Mesendoderm (in vitro differentiated cells): ENCODE measurements at regions not wholly inside any gene's neighbourhood (a gene's known extent, or its start where the extent isn't known, plus 50 kb on each side); places are given as distances from the start of the nearest gene placed in this dataset.

Experiments used
- DNase-seq: peaks from one replicate; pipeline ENCODE4 v3.0.0; 2013
- H2AK5ac ChIP-seq: 2 replicates; pipeline ENCODE4 v1.6.1; 2013; ENCODE audit warnings: low read length, inconsistent platforms
- H2BK120ac ChIP-seq: 2 replicates; pipeline ENCODE4 v1.6.1; 2013; ENCODE audit warnings: low read depth, mild to moderate bottlenecking, low read length, moderate library complexity, mixed read lengths
- H2BK15ac ChIP-seq: replicated peaks from 2 replicates; pipeline ENCODE4 v1.6.1; 2013; ENCODE audit warnings: low read depth, mild to moderate bottlenecking, moderate library complexity
- H2BK5ac ChIP-seq: 2 replicates; pipeline ENCODE4 v1.6.1; 2013; ENCODE audit warnings: low read length, inconsistent platforms
- H3K18ac ChIP-seq: 2 replicates; pipeline ENCODE4 v1.6.1; 2013; ENCODE audit warnings: mild to moderate bottlenecking, low read length, mixed read lengths
- H3K23ac ChIP-seq: one replicate; pipeline ENCODE4 v1.6.1; 2013; ENCODE audit warnings: low read length
- H3K27ac ChIP-seq: 2 replicates; pipeline ENCODE4 v1.5.1; 2013; ENCODE audit warnings: low read depth, mild to moderate bottlenecking, inconsistent platforms, low read length, moderate library complexity
- H3K27me3 ChIP-seq: 2 replicates; pipeline ENCODE4 v1.6.1; 2013; ENCODE audit warnings: low read length, control low read depth, mild to moderate bottlenecking, inconsistent platforms; ENCODE audit not compliant: insufficient read depth, poor library complexity
- H3K36me3 ChIP-seq: 2 replicates; pipeline ENCODE4 v1.6.1; 2013; ENCODE audit warnings: low read length, inconsistent platforms; ENCODE audit not compliant: control insufficient read depth, insufficient read depth
- H3K4ac ChIP-seq: one replicate; pipeline ENCODE4 v1.6.1; 2013; ENCODE audit warnings: low read depth, mild to moderate bottlenecking, low read length, moderate library complexity
- H3K4me1 ChIP-seq: 2 replicates; pipeline ENCODE4 v1.6.1; 2013; ENCODE audit warnings: low read depth, low read length, inconsistent platforms; ENCODE audit not compliant: control insufficient read depth
- H3K4me2 ChIP-seq: 2 replicates; pipeline ENCODE4 v1.6.1; 2013; ENCODE audit warnings: low read length
- H3K4me3 ChIP-seq: 2 replicates; pipeline ENCODE4 v1.5.1; 2013; ENCODE audit warnings: mild to moderate bottlenecking, low read length
- H3K56ac ChIP-seq: one replicate; pipeline ENCODE4 v1.6.1; 2013; ENCODE audit warnings: low read length
- H3K79me1 ChIP-seq: 2 replicates; pipeline ENCODE4 v1.6.1; 2013; ENCODE audit warnings: low read length, inconsistent platforms
- H3K79me2 ChIP-seq: 2 replicates; pipeline ENCODE4 v1.6.1; 2013; ENCODE audit warnings: mild to moderate bottlenecking, low read length; ENCODE audit not compliant: control insufficient read depth, insufficient read depth
- H3K9ac ChIP-seq: 2 replicates; pipeline ENCODE4 v1.6.1; 2013; ENCODE audit warnings: low read length, inconsistent platforms
- H4K5ac ChIP-seq: one replicate; pipeline ENCODE4 v1.6.1; 2013; ENCODE audit warnings: low read length
- H4K8ac ChIP-seq: one replicate; pipeline ENCODE4 v1.6.1; 2013; ENCODE audit warnings: low read depth, mild to moderate bottlenecking, control low read depth, low read length, moderate library complexity
- WGBS: extraction: QIAGEN DNeasy Blood & Tissue Kit; methylation state at CpG from one replicate; pipeline ENCODE4 v1.1.7; 2013; ENCODE audit warnings: low lambda C conversion rate, missing lambda C conversion rate; ENCODE audit not compliant: insufficient coverage; ENCODE audit errors: extremely low coverage; 5-methylcytosine and 5-hydroxymethylcytosine counted together

DNA sequence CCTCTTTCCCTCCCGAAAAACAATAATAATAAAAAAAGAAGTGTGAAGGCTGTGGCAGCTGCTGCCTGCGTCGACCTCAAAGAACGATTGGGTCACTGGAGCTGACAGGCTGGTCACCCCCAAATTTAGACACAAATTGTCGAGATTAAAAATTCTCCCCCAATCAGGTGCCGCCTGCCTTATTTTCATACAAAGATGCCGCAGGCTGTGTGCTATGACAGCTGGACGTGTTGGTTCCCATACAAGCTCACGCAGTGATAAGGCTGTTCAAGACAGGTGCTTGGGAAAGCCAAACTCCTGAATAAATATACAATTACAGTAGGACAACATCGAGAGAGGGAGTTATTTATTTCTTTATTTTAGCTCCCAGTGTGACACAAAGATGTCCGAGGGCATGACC, 1041.8 kb downstream of the VRK1 start:
- no peaks in the 10 kb centered on the region for H3K4me1 ChIP-seq
- no peak overlapping the region for H3K18ac ChIP-seq
- no peak for DNase-seq
- H2AK5ac ChIP-seq, result no peak overlapping the region
- no peak overlapping the region for H2BK5ac ChIP-seq
- H3K4me2 ChIP-seq, result no peak overlapping the region
- no peaks in the 10 kb centered on the region for H3K27me3 ChIP-seq
- H3K27ac ChIP-seq, result no peak overlapping the region
- no peaks in the 10 kb centered on the region for H3K79me1 ChIP-seq
- WGBS, result no CpG with 5 or more reads among the region's 11 CpGs
- no peak overlapping the region for H3K4ac ChIP-seq
- no peak overlapping the region for H3K4me3 ChIP-seq
- H3K56ac ChIP-seq, result no peak overlapping the region
- no peaks in the 10 kb centered on the region for H3K36me3 ChIP-seq
- H4K5ac ChIP-seq, result no peak overlapping the region
- no peak overlapping the region for H3K9ac ChIP-seq
- H3K79me2 ChIP-seq, result no peaks in the 10 kb centered on the region
- no peak overlapping the region for H4K8ac ChIP-seq
- no peak overlapping the region for H2BK15ac ChIP-seq
- H2BK120ac ChIP-seq, result no peak overlapping the region
- no peak overlapping the region for H3K23ac ChIP-seq

DNA sequence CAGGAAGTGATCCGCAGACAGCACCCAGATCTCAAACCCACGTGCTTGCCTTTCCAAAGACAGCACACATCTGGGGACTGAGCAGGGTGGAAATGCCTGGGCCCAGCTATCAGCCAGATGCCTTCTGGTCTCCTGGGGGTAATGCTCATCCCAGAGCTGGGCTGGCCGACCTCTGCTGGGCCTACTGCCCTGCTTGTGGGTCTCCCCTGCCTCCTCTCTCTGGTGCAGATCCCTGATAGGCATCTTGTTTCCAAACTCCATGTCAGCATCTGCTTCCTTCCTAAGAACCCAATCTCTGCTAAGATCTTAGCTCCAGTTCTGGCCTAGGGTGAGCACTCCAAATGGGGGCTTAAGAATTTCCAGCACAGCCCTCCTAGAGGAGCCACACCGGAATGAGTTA, 1043.0 kb downstream of the VRK1 start:
- H2BK15ac ChIP-seq, result no peak overlapping the region
- DNase-seq, result no peak
- no peak overlapping the region for H3K4me3 ChIP-seq
- H3K79me1 ChIP-seq, result no peaks in the 10 kb centered on the region
- no peak overlapping the region for H2BK120ac ChIP-seq
- no peak overlapping the region for H2AK5ac ChIP-seq
- H3K23ac ChIP-seq, result no peak overlapping the region
- H3K27me3 ChIP-seq, result no peaks in the 10 kb centered on the region
- H4K8ac ChIP-seq, result no peak overlapping the region
- H4K5ac ChIP-seq, result no peak overlapping the region
- no peak overlapping the region for H3K27ac ChIP-seq
- H3K9ac ChIP-seq, result no peak overlapping the region
- H3K79me2 ChIP-seq, result no peaks in the 10 kb centered on the region
- H3K18ac ChIP-seq, result no peak overlapping the region
- H3K4ac ChIP-seq, result no peak overlapping the region
- no peak overlapping the region for H2BK5ac ChIP-seq
- no peak overlapping the region for H3K56ac ChIP-seq
- no peaks in the 10 kb centered on the region for H3K4me1 ChIP-seq
- WGBS, result no CpG with 5 or more reads among the region's 4 CpGs
- no peak overlapping the region for H3K4me2 ChIP-seq
- no peaks in the 10 kb centered on the region for H3K36me3 ChIP-seq

DNA sequence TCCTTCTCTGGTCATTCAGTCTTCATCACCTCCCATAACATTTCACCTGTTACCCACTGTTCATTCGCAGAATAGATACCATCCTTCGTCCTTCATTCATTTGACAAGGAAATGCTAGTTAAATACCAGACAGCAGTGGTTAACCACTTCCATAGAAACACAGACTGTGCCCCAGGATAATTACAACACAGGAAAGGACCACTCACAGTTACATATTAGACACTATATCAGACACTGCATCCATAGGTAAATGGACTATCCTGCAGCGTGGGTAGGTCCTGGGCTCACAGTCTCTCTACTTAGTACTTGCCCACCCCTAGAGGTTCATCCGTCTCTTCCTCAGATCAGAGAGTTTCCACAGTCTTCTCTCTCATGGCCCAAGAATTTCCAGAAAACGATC, 1044.6 kb downstream of the VRK1 start:
- Histone ChIP-seq H3K4me3 (no peak overlapping the region), H3K27me3 (no peaks in the 10 kb centered on the region), H3K18ac (no peak overlapping the region), H3K9ac (no peak overlapping the region), H3K79me2 (no peaks in the 10 kb centered on the region), H3K27ac (no peak overlapping the region), H4K5ac (no peak overlapping the region), H3K4me1 (no peaks in the 10 kb centered on the region), H3K23ac (no peak overlapping the region), H2BK5ac (no peak overlapping the region), H3K4ac (no peak overlapping the region), H3K56ac (no peak overlapping the region), H3K36me3 (no peaks in the 10 kb centered on the region), H2AK5ac (no peak overlapping the region), H3K4me2 (no peak overlapping the region), H3K79me1 (no peaks in the 10 kb centered on the region), H2BK120ac (no peak overlapping the region), H2BK15ac (no peak overlapping the region), H4K8ac (no peak overlapping the region)
- DNase-seq, result no peak
- WGBS, result no CpG with 5 or more reads among the region's 5 CpGs

DNA sequence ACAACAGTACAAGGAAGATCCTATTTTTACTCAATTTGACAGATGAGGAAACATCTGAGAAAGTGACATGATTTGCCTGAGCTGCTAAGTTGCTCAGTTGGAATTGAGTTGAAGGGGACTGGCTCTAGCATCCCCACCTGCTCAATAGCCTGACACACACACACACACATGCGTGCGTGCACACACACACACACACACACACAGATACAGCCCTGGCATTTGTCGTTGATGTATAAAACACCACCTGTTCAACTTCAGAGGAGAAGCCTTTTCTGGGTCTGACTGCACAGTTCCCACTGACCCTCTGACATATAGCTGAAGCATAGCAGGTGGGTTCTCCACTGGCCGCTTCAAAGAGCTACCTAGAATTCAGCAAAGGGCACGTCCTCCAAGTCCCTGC, 1045.9 kb downstream of the VRK1 start:
- Histone ChIP-seq H3K4me1 (no peaks in the 10 kb centered on the region), H3K79me1 (no peaks in the 10 kb centered on the region), H2BK5ac (no peak overlapping the region), H4K8ac (no peak overlapping the region), H3K18ac (no peak overlapping the region), H2BK15ac (no peak overlapping the region), H3K36me3 (no peaks in the 10 kb centered on the region), H2AK5ac (no peak overlapping the region), H3K79me2 (no peaks in the 10 kb centered on the region), H3K27ac (no peak overlapping the region), H3K56ac (no peak overlapping the region), H3K4me2 (no peak overlapping the region), H3K4me3 (no peak overlapping the region), H4K5ac (no peak overlapping the region), H3K27me3 (no peaks in the 10 kb centered on the region), H2BK120ac (no peak overlapping the region), H3K23ac (no peak overlapping the region), H3K9ac (no peak overlapping the region), H3K4ac (no peak overlapping the region)
- DNase-seq, result no peak
- WGBS, result no CpG with 5 or more reads among the region's 5 CpGs

DNA sequence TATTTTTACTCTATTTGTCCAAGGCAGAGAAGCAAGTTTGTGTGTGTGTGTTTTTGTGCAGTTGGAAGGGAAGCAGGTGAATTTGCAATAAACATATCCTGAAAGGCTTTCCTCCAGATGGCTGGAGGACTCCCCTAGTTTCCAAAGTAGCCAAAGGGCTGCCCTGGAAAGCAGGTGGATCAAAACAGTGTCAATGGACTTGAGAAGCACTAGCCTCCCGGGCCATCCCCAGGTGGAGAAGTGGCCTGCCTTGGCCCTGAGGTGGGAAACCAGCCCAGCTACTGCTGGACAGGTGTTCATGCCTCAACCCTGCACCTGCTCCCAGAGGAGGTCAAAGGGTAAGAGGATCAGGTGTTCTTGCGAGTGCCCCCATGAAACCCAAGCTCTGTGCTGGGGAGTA, 1046.9 kb downstream of the VRK1 start:
- Histone ChIP-seq H2AK5ac (no peak overlapping the region), H3K4me1 (no peaks in the 10 kb centered on the region), H3K56ac (no peak overlapping the region), H4K8ac (no peak overlapping the region), H3K79me2 (no peaks in the 10 kb centered on the region), H2BK120ac (no peak overlapping the region), H3K4me2 (no peak overlapping the region), H4K5ac (no peak overlapping the region), H3K27ac (no peak overlapping the region), H3K9ac (no peak overlapping the region), H3K79me1 (no peaks in the 10 kb centered on the region), H3K4ac (no peak overlapping the region), H3K18ac (no peak overlapping the region), H2BK15ac (no peak overlapping the region), H3K23ac (no peak overlapping the region), H2BK5ac (no peak overlapping the region), H3K36me3 (no peaks in the 10 kb centered on the region), H3K4me3 (no peak overlapping the region), H3K27me3 (no peaks in the 10 kb centered on the region)
- WGBS, result no CpG with 5 or more reads among the region's 2 CpGs
- no peak for DNase-seq

DNA sequence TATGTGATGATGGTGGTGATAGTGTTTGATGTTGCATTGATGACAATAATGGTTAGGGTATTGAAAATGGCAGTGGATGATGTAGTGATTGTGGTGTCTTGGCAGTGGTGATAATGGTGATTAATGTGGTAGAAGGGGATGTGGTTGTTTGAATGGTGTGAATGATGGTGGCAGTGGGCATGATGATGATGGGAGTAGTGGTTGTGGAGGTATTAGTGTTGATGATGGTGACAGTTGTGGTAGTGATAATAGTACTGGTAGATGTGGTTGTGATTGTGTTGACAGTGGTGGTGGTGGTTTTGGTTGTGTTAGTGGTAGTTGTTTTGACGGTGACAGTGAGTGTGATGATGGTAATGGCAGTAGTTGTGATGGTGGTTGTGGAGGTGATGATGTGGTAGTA, 1049.0 kb downstream of the VRK1 start:
- H2AK5ac ChIP-seq, result no peak overlapping the region
- no peaks in the 10 kb centered on the region for H3K36me3 ChIP-seq
- no peak overlapping the region for H3K23ac ChIP-seq
- no peak overlapping the region for H2BK120ac ChIP-seq
- H3K4me3 ChIP-seq, result no peak overlapping the region
- no peak for DNase-seq
- H3K18ac ChIP-seq, result no peak overlapping the region
- H3K79me2 ChIP-seq, result no peaks in the 10 kb centered on the region
- H2BK15ac ChIP-seq, result no peak overlapping the region
- no peak overlapping the region for H3K4ac ChIP-seq
- H2BK5ac ChIP-seq, result no peak overlapping the region
- H3K56ac ChIP-seq, result no peak overlapping the region
- no peaks in the 10 kb centered on the region for H3K27me3 ChIP-seq
- no CpG with 5 or more reads among the region's 1 CpG for WGBS
- H3K79me1 ChIP-seq, result no peaks in the 10 kb centered on the region
- no peak overlapping the region for H4K5ac ChIP-seq
- no peak overlapping the region for H3K9ac ChIP-seq
- H3K4me1 ChIP-seq, result peaks cover 1% of the 10 kb centered on the region
- H4K8ac ChIP-seq, result no peak overlapping the region
- no peak overlapping the region for H3K4me2 ChIP-seq
- no peak overlapping the region for H3K27ac ChIP-seq
